Osteoblast (primary cell): ENCODE measurements at regions not wholly inside any gene's neighbourhood (a gene's known extent, or its start where the extent isn't known, plus 50 kb on each side); places are given as distances from the start of the nearest gene placed in this dataset.

Experiments
- DNase-seq: peaks from one replicate; pipeline ENCODE4 v3.0.0; 2011; ENCODE audit warnings: low spot score, mixed read lengths; ENCODE audit not compliant: insufficient read length; ENCODE audit errors: missing footprints
- H2AFZ ChIP-seq: 2 replicates; pipeline ENCODE4 v1.6.0; 2011; ENCODE audit warnings: mild to moderate bottlenecking, low read length
- H3K27ac ChIP-seq: 2 replicates; pipeline ENCODE4 v1.5.1; 2011; ENCODE audit warnings: mild to moderate bottlenecking, low read depth, low read length, moderate library complexity
- H3K27me3 ChIP-seq: 2 replicates; pipeline ENCODE4 v1.6.0; 2012; ENCODE audit warnings: mild to moderate bottlenecking, control low read depth, inconsistent platforms, low read length, moderate library complexity; ENCODE audit not compliant: insufficient read depth
- H3K36me3 ChIP-seq: 2 replicates; pipeline ENCODE4 v1.5.1; 2011; ENCODE audit warnings: mild to moderate bottlenecking, low read length, control low read depth, moderate library complexity; ENCODE audit not compliant: insufficient read depth
- H3K4me1 ChIP-seq: 2 replicates; pipeline ENCODE4 v1.5.1; 2011; ENCODE audit warnings: mild to moderate bottlenecking, low read length, control low read depth, moderate library complexity; ENCODE audit not compliant: insufficient read depth
- H3K4me2 ChIP-seq: 2 replicates; pipeline ENCODE4 v1.6.0; 2011; ENCODE audit warnings: mild to moderate bottlenecking, low read length; ENCODE audit not compliant: insufficient read depth
- H3K4me3 ChIP-seq: fragments of 200-600 bp; sonication (generic); 3 replicates; pipeline ENCODE4 v1.5.1; 2012; ENCODE audit warnings: mild to moderate bottlenecking, low read length, inconsistent platforms; ENCODE audit not compliant: insufficient read depth
- H3K79me2 ChIP-seq: 2 replicates; pipeline ENCODE4 v1.6.0; 2012; ENCODE audit warnings: mild to moderate bottlenecking, low read length, control low read depth, inconsistent platforms; ENCODE audit not compliant: insufficient read depth
- H3K9me3 ChIP-seq: 2 replicates; pipeline ENCODE4 v1.5.1; 2011; ENCODE audit warnings: low read depth, low read length, control low read depth
- H4K20me1 ChIP-seq: 2 replicates; pipeline ENCODE4 v1.6.0; 2012; ENCODE audit warnings: mild to moderate bottlenecking, low read length, control low read depth; ENCODE audit not compliant: insufficient read depth
- TF ChIP-seq, protein P1 (sequence below): IDR thresholded peaks from 2 replicates; pipeline ENCODE4 v1.5.1; 2011; ENCODE audit warnings: mild to moderate bottlenecking, low read depth, low read length, moderate library complexity; ENCODE audit errors: extremely low read depth

DNA sequence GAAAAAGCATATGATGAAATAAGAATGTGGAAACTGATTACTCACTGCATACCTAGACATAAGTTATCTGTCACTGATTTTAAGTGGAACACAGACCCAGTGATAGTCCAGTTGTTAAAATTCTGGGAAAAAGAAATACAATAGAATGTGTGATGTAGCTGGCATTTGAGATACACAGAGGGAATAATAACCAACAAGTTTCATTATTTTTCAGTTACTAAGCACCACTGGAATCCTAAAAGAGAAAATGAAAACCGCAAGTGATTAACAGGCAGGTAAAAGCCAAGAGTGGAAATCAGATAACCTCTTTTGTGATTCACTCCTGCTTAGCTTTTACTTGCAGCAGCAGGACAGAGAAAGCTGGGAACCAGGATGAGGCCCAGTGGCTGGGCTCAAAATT is 994.0 kb upstream of the SEMA6A start:
- no peak for DNase-seq
- H3K27ac ChIP-seq = no peak overlapping the region

DNA sequence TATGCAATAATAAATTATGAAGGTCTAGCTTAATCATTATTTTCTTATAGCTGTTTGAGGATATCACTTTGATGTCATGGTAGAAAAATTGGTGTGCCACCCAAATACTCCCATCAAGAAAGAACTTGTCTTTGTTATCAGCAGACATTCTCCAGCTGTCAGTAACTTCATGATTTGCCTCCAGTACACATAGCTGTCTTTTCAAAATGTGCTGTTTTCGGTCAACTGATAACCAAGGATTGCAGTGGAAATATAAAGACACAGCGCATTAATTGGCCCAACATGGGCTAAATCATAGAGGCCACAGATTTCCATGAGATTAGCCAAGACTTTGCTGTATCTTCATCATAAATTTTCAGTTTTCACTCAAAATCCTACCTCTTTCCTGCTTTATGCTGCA is 993.5 kb upstream of the SEMA6A start:
- Histone ChIP-seq H4K20me1 (no peaks in the 10 kb centered on the region), H3K9me3 (no peaks in the 10 kb centered on the region), H2AFZ (no peak overlapping the region), H3K27me3 (no peaks in the 10 kb centered on the region), H3K4me2 (no peak overlapping the region), H3K79me2 (no peaks in the 10 kb centered on the region), H3K4me3 (no peak overlapping the region), H3K36me3 (no peaks in the 10 kb centered on the region), H3K27ac (no peak overlapping the region), H3K4me1 (no peaks in the 10 kb centered on the region)
- TF ChIP-seq, protein P1, sequence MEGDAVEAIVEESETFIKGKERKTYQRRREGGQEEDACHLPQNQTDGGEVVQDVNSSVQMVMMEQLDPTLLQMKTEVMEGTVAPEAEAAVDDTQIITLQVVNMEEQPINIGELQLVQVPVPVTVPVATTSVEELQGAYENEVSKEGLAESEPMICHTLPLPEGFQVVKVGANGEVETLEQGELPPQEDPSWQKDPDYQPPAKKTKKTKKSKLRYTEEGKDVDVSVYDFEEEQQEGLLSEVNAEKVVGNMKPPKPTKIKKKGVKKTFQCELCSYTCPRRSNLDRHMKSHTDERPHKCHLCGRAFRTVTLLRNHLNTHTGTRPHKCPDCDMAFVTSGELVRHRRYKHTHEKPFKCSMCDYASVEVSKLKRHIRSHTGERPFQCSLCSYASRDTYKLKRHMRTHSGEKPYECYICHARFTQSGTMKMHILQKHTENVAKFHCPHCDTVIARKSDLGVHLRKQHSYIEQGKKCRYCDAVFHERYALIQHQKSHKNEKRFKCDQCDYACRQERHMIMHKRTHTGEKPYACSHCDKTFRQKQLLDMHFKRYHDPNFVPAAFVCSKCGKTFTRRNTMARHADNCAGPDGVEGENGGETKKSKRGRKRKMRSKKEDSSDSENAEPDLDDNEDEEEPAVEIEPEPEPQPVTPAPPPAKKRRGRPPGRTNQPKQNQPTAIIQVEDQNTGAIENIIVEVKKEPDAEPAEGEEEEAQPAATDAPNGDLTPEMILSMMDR = no peak
- DNase-seq = no peak

More for the DNA sequence above, 994.0 kb upstream of the SEMA6A start:
- no peaks in the 10 kb centered on the region for H3K4me1 ChIP-seq
- H3K79me2 ChIP-seq = no peaks in the 10 kb centered on the region
- H2AFZ ChIP-seq = no peak overlapping the region
- H3K27me3 ChIP-seq = no peaks in the 10 kb centered on the region
- no peaks in the 10 kb centered on the region for H4K20me1 ChIP-seq
- H3K36me3 ChIP-seq = no peaks in the 10 kb centered on the region
- H3K4me3 ChIP-seq = no peak overlapping the region
- TF ChIP-seq, protein P1 = no peak
- H3K9me3 ChIP-seq = no peaks in the 10 kb centered on the region
- H3K4me2 ChIP-seq = no peak overlapping the region

DNA sequence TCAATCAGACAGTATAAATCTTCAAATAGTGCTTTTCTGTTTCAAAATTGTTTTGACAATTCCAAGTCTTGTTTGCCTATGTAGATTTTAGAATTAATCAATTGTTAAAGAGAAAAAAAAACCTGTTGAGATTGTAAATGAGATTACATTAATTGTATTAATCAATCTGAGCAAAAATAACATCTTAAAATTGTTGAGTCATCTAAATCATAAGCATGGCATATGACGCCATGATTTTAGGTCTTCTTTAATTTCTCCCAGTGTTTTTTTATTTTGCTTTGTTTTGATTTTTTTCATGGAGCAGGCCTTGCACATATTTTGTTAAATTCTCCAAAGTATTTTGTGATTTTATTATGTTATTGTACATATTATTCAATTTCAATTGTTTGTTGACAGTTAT is 988.0 kb upstream of the SEMA6A start:
- H3K4me1 ChIP-seq = no peaks in the 10 kb centered on the region
- H3K27me3 ChIP-seq = no peaks in the 10 kb centered on the region
- H3K79me2 ChIP-seq = no peaks in the 10 kb centered on the region
- no peak overlapping the region for H3K27ac ChIP-seq
- H4K20me1 ChIP-seq = no peaks in the 10 kb centered on the region
- no peak overlapping the region for H2AFZ ChIP-seq
- no peak for DNase-seq
- no peaks in the 10 kb centered on the region for H3K36me3 ChIP-seq
- H3K4me2 ChIP-seq = no peak overlapping the region
- H3K4me3 ChIP-seq = no peak overlapping the region
- TF ChIP-seq, protein P1 = no peak
- no peaks in the 10 kb centered on the region for H3K9me3 ChIP-seq

DNA sequence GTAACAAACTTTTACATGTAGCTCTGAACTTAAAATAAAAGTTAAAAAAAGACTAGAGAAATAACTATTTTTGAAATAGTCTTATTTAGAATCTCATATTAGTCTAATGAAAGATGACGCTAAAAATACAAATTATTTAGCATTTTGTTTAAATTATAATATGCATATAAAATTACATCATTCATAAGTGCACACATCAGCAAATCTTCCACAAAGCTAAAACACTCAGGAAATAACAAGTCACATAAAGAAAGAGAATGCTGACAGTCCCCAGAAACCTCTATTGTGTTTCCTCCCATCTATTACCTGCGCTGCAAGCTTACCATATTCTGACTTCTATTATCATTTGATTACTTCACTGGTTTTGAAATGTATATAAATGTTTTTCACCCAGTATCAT is 986.9 kb upstream of the SEMA6A start:
- DNase-seq = no peak
- H3K27me3 ChIP-seq = no peaks in the 10 kb centered on the region

More for the DNA sequence above, 986.9 kb upstream of the SEMA6A start:
- TF ChIP-seq, protein P1 = no peak
- Histone ChIP-seq H3K4me1 (no peaks in the 10 kb centered on the region), H3K9me3 (no peaks in the 10 kb centered on the region), H3K79me2 (no peaks in the 10 kb centered on the region), H3K27ac (no peak overlapping the region), H3K4me3 (no peak overlapping the region), H4K20me1 (no peaks in the 10 kb centered on the region), H2AFZ (no peak overlapping the region), H3K4me2 (no peak overlapping the region), H3K36me3 (no peaks in the 10 kb centered on the region)
